Stimulated activated CD8-positive, alpha-beta memory T cell treated with anti-CD3 and anti-CD28 coated beads, Interleukin-15, amount 100 ng/mL, for 4 hours (primary cell): ENCODE measurements at regions not wholly inside any gene's neighbourhood (a gene's known extent, or its start where the extent isn't known, plus 50 kb on each side); places are given as distances from the start of the nearest gene placed in this dataset.

Experiments
- DNase-seq, 2 donors: peaks; one replicate each; pipeline ENCODE4 v3.0.0-alpha.2; 2020; ENCODE audit warnings: low read depth in 2 of 2

GRCh38 chrX:39883666-39884065 is 214.1 kb downstream of the BCOR start:
- peak in 1 of 2 donors; percentile 13 for DNase-seq

GRCh38 chrX:39886282-39886681 is 211.5 kb downstream of the BCOR start:
- no peak for DNase-seq

- DNase-seq: no peak
Observed at GRCh38 chrX:39888730-39889129, 209.0 kb downstream of the BCOR start.

- no peak for DNase-seq
Observed at GRCh38 chrX:39889704-39890103, 208.1 kb downstream of the BCOR start.

GRCh38 chrX:39890807-39891206 is 207.0 kb downstream of the BCOR start:
- DNase-seq: no peak

GRCh38 chrX:39891781-39892180 is 206.0 kb downstream of the BCOR start:
- no peak for DNase-seq

GRCh38 chrX:39893417-39894338 is 204.1 kb downstream of the BCOR start:
- no peak for DNase-seq

- DNase-seq: no peak
Observed at GRCh38 chrX:39894683-39895082, 203.1 kb downstream of the BCOR start.

- no peak for DNase-seq
Observed at GRCh38 chrX:39895218-39896110, 202.3 kb downstream of the BCOR start.

- no peak for DNase-seq
Observed at GRCh38 chrX:39896951-39897740, 200.6 kb downstream of the BCOR start.

GRCh38 chrX:39897741-39898097 is 200.0 kb downstream of the BCOR start:
- no peak for DNase-seq

- DNase-seq: no peak
Observed at GRCh38 chrX:39898147-39898546, 199.6 kb downstream of the BCOR start.

- no peak for DNase-seq
Observed at GRCh38 chrX:39899059-39899458, 198.7 kb downstream of the BCOR start.

GRCh38 chrX:39899856-39900776 is 197.6 kb downstream of the BCOR start:
- DNase-seq: no peak

GRCh38 chrX:39900777-39901170 is 197.0 kb downstream of the BCOR start:
- DNase-seq: no peak

- no peak for DNase-seq
Observed at GRCh38 chrX:39903343-39903742, 194.4 kb downstream of the BCOR start.

- no peak for DNase-seq
Observed at GRCh38 chrX:39903937-39904336, 193.8 kb downstream of the BCOR start.

- DNase-seq: no peak
Observed at GRCh38 chrX:39904816-39905537, 192.8 kb downstream of the BCOR start.

- DNase-seq: no peak
Observed at GRCh38 chrX:39905538-39905891, 192.2 kb downstream of the BCOR start.

- DNase-seq: no peak
Observed at GRCh38 chrX:39905946-39906345, 191.8 kb downstream of the BCOR start.
